Astrocyte (in vitro differentiated cells and primary cell): ENCODE measurements at regions not wholly inside any gene's neighbourhood (a gene's known extent, or its start where the extent isn't known, plus 50 kb on each side); places are given as distances from the start of the nearest gene placed in this dataset.

Experiments used
- CTCF ChIP-seq: IDR thresholded peaks from 2 replicates; pipeline ENCODE4 v1.5.1; 2011; ENCODE audit warnings: low read depth, mild to moderate bottlenecking, inconsistent platforms, low read length, moderate library complexity; ENCODE audit not compliant: insufficient read depth
- EZH2 ChIP-seq: IDR thresholded peaks from 2 replicates; pipeline ENCODE4 v1.6.1; 2012; ENCODE audit warnings: mild to moderate bottlenecking, low read length, inconsistent platforms; ENCODE audit not compliant: insufficient read depth

GRCh38 chr3:151639418-151639740 lies 94.3 kb upstream of the AADACL2 start:
- no peak for TF ChIP-seq CTCF
- no peak for TF ChIP-seq EZH2
